ENCODE measurements at regions not wholly inside any gene's neighbourhood (a gene's known extent, or its start where the extent isn't known, plus 50 kb on each side); places are given as distances from the start of the nearest gene placed in this dataset.

- Histone ChIP-seq H3K9ac (no peak overlapping the region), H3K4me3 (ENCODE audit: low read depth in 2 of 2, low read length in 1 of 2) (no peak overlapping the region), H3F3A (replicated peaks; ENCODE audit: insufficient read depth) (no peaks in the 10 kb centered on the region), H3K27me3 (ENCODE audit: insufficient read depth) (no peaks in the 10 kb centered on the region), H3K27ac (ENCODE audit: low read depth in 2 of 2, low read length in 1 of 2) (no peak overlapping the region), H3K4me1 (ENCODE audit: control insufficient read depth in 1 of 2, insufficient read depth in 2 of 2, low read depth in 1 of 2, low read length in 1 of 2) (no peaks in the 10 kb centered on the region; a peak in 1 of 4 replicates), H3K9me3 (no peaks in the 10 kb centered on the region), H3K9me2 (no peaks in the 10 kb centered on the region), H3K36me3 (replicated peaks in 1 of 2; ENCODE audit: control insufficient read depth in 1 of 2, insufficient read depth in 2 of 2, low read length in 1 of 2) (no peaks in the 10 kb centered on the region), H4K20me1 (ENCODE audit: insufficient read depth) (no peaks in the 10 kb centered on the region), H2AFZ (ENCODE audit: low read depth) (no peak overlapping the region), H3K79me2 (ENCODE audit: insufficient read depth) (no peaks in the 10 kb centered on the region), H3K4me2 (no peak overlapping the region)
- DNase-seq = no peak
- POLR2A ChIA-PET = no interaction called here
- WGBS (ENCODE audit: low lambda C conversion rate) = 57% methylated on average over 10 of the region's 10 CpGs
- TF ChIP-seq, protein P1, sequence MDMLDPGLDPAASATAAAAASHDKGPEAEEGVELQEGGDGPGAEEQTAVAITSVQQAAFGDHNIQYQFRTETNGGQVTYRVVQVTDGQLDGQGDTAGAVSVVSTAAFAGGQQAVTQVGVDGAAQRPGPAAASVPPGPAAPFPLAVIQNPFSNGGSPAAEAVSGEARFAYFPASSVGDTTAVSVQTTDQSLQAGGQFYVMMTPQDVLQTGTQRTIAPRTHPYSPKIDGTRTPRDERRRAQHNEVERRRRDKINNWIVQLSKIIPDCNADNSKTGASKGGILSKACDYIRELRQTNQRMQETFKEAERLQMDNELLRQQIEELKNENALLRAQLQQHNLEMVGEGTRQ (IDR thresholded peaks at IDR 0.05; ENCODE audit: borderline replicate concordance, low read depth, low read length) = no peak
- TF ChIP-seq GATA2 (CRISPR knock-in tag; IDR thresholded peaks at IDR 0.05) (no peak), POLR2AphosphoS5 (IDR thresholded peaks at IDR 0.05; ENCODE audit: low read depth, low read length) (no peak), RCOR1 (IDR thresholded peaks at IDR 0.05; ENCODE audit: low read length) (no peak), RXRA (IDR thresholded peaks at IDR 0.05; ENCODE audit: borderline replicate concordance, low read depth) (no peak), CHD2 (IDR thresholded peaks at IDR 0.05; ENCODE audit: low read length, partially characterized antibody) (no peak), JUND (IDR thresholded peaks at IDR 0.05) (no peak), MEF2A (IDR thresholded peaks at IDR 0.05; ENCODE audit: borderline replicate concordance, low read depth) (no peak)
- TF ChIP-seq, protein P2, sequence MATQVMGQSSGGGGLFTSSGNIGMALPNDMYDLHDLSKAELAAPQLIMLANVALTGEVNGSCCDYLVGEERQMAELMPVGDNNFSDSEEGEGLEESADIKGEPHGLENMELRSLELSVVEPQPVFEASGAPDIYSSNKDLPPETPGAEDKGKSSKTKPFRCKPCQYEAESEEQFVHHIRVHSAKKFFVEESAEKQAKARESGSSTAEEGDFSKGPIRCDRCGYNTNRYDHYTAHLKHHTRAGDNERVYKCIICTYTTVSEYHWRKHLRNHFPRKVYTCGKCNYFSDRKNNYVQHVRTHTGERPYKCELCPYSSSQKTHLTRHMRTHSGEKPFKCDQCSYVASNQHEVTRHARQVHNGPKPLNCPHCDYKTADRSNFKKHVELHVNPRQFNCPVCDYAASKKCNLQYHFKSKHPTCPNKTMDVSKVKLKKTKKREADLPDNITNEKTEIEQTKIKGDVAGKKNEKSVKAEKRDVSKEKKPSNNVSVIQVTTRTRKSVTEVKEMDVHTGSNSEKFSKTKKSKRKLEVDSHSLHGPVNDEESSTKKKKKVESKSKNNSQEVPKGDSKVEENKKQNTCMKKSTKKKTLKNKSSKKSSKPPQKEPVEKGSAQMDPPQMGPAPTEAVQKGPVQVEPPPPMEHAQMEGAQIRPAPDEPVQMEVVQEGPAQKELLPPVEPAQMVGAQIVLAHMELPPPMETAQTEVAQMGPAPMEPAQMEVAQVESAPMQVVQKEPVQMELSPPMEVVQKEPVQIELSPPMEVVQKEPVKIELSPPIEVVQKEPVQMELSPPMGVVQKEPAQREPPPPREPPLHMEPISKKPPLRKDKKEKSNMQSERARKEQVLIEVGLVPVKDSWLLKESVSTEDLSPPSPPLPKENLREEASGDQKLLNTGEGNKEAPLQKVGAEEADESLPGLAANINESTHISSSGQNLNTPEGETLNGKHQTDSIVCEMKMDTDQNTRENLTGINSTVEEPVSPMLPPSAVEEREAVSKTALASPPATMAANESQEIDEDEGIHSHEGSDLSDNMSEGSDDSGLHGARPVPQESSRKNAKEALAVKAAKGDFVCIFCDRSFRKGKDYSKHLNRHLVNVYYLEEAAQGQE (IDR thresholded peaks at IDR 0.05; ENCODE audit: low read depth, low read length) = no peak
- CTCF ChIA-PET = interaction anchor here (1.1 kb wide), 1 partner anchor 11 kb away, joined by 3 read pairs; no protein-coding TSS in a partner anchor
These were observed 520.7 kb upstream of the PSMD7 start for GRCh38 chr16:73775841-73776388.

DNA sequence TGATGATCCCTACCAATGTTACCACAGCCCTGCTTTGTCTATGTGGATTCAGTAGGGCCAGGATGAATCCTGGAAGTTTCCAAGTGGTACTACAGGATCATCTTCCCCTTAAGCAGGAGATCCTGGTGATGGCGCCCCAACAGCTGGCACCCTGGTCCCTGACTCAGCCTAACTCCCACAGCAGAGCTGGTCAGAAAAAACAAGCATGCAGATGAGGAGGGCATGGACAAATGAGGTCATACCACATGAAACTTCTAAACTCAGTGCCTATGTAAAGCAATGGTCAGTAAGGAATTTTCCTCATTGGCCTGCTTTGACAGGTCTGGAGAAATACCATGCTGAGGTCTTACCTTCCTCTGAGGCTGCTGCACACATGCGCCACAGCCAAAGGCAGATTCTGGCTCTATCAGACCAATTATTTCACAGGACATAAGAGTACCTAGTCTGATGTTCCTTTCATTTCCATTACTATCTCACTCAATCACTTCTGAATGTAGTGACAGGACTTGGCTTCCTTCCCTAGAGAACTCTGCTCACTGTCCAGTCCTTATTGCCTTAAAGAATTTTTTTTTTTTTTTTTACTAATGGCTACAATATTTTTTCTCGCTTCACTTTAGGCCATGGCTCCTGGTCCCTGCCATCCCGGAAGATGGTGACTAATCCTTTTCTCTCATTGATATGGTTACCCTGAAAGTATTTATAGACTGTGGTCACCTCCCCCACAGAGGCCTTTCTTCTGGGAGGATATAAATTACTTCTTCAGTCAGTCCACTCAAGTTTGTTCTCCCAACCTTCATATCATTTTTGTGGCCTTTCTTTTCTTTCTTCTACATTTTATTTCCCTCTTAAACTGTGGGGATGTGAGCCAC lies 525.2 kb upstream of the PSMD7 start:
- H3K9me2 ChIP-seq = no peaks in the 10 kb centered on the region
- no peak overlapping the region; a peak in 1 of 4 replicates for H3K27ac ChIP-seq (ENCODE audit: low read depth in 2 of 2, low read length in 1 of 2)
- no peaks in the 10 kb centered on the region; a peak in 1 of 4 replicates for H3K4me1 ChIP-seq (ENCODE audit: control insufficient read depth in 1 of 2, insufficient read depth in 2 of 2, low read depth in 1 of 2, low read length in 1 of 2)
- H4K20me1 ChIP-seq (ENCODE audit: insufficient read depth) = no peaks in the 10 kb centered on the region
- no peaks in the 10 kb centered on the region for H3F3A ChIP-seq (replicated peaks; ENCODE audit: insufficient read depth)
- H2AFZ ChIP-seq (ENCODE audit: low read depth) = no peak overlapping the region
- H3K79me2 ChIP-seq (ENCODE audit: insufficient read depth) = no peaks in the 10 kb centered on the region
- no peaks in the 10 kb centered on the region for H3K36me3 ChIP-seq (replicated peaks in 1 of 2; ENCODE audit: control insufficient read depth in 1 of 2, insufficient read depth in 2 of 2, low read length in 1 of 2)
- H3K27me3 ChIP-seq (ENCODE audit: insufficient read depth) = no peaks in the 10 kb centered on the region
- no peak overlapping the region for H3K9ac ChIP-seq
- DNase-seq = no peak
- H3K9me3 ChIP-seq = no peaks in the 10 kb centered on the region
- WGBS (ENCODE audit: low lambda C conversion rate) = 45% methylated on average over 3 of the region's 4 CpGs
- no peak overlapping the region for H3K4me2 ChIP-seq
- POLR2A ChIA-PET = no interaction called here
- H3K4me3 ChIP-seq (ENCODE audit: low read depth in 2 of 2, low read length in 1 of 2) = no peak overlapping the region; a peak in 1 of 4 replicates
- CTCF ChIA-PET = interaction anchor here (2.8 kb wide), 1 partner anchor 107 kb away, joined by 9 read pairs; no protein-coding TSS in a partner anchor
- TF ChIP-seq CHD2 (IDR thresholded peaks at IDR 0.05; ENCODE audit: low read length, partially characterized antibody) (no peak), IRF3 (IDR thresholded peaks at IDR 0.05; ENCODE audit: low read depth, low read length) (no peak), RAD21 (IDR thresholded peaks at IDR 0.05; ENCODE audit: low read length) (no peak), FOXJ3 (CRISPR knock-in tag; IDR thresholded peaks at IDR 0.05) (no peak), EP300 (IDR thresholded peaks at IDR 0.05; ENCODE audit: borderline replicate concordance in 1 of 2, low read depth in 1 of 2, low read length in 1 of 2) (no peak), RFX5 (IDR thresholded peaks at IDR 0.05; ENCODE audit: low read length) (no peak), EZH2phosphoT487 (IDR thresholded peaks at IDR 0.05; ENCODE audit: borderline replicate concordance, low read depth) (no peak), GABPA (IDR thresholded peaks at IDR 0.05; ENCODE audit: low read depth) (no peak), RCOR1 (IDR thresholded peaks at IDR 0.05; ENCODE audit: low read length) (no peak), MAX (IDR thresholded peaks at IDR 0.05; ENCODE audit: low read depth) (no peak), ZBTB33 (IDR thresholded peaks at IDR 0.05; ENCODE audit: borderline replicate concordance, low read depth) (no peak)

All from SK-N-SH (cell line).